ENCODE measurements at regions not wholly inside any gene's neighbourhood (a gene's known extent, or its start where the extent isn't known, plus 50 kb on each side); places are given as distances from the start of the nearest gene placed in this dataset.

DNA sequence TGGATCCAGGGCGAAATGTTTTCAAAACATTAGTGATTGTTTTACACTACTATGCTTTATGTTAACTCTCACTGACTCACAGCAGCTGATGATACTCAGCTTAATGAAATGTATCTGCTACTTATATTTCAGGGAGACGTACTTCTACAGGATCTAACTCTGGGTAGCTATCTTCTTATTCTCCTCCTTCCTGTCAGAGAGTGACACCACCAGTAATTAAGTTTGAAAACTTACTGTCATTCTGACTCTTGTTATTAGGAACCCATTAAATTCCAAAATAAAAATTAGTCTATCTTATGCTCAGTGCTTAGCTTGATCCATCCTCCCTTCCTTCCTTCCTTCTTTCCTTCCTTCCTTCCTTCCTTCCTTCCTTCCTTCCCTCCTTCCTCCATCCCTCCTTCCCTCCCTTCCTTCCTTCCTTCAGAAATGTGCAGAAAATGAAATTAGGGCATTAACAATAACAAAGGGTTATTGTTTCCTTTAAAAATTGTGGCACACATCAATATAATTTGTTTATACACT, 441.1 kb downstream of the MEIS1 start:
- FAIRE-seq: no peak

DNA sequence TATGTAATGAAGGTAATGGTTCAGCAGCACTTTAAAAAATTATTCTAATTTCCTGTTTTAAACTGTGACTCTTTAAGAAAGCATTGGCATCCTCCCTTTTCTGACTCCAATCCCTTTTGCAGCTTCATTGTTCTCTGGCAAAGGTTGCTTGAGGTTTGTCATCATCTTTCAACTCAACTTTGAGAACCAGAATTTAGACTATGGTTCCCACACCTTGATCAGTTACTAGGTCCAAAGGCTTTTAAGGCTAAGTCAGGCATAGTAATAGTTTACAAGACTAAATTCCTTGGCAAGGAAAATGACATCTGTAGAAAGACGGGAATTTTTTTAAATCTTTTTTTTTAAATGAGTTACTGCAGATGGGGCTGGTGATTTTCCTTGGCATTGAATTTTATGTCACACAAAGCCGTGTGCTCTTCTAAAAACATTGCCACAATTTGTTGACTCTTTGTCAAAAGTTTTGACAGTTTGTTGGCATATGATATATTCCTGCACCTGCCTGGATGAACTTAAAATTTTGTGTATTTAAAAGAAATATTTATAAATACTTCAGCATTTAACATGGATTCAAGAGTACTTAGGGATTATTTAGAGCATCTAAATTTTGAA, 451.0 kb downstream of the MEIS1 start:
- DNase-seq (ENCODE audit: insufficient read length, low spot score) (no peak), FAIRE-seq (no peak)

More for the DNA sequence above, 441.1 kb downstream of the MEIS1 start:
- DNase-seq (ENCODE audit: insufficient read length, low spot score): no peak

DNA sequence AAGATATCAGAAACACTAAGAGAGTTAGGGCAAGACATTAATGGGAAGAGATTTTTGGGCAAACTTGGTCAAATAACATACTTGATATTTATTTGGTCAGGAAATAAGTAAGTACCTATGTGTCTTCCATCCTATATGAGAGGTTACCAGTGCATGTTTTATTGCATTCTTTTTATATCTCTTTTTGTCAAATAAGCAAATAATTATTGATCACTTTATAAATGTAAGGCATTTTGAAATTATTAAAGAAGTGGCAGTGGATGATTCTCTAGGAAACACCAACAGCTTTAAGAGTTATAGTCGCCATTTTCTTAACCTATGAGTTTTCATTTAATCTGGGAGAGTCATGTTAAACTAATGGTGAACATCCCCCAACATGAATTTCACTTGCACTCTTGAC, 453.3 kb downstream of the MEIS1 start:
- FAIRE-seq (no peak), DNase-seq (ENCODE audit: insufficient read length, low spot score) (no peak)

DNA sequence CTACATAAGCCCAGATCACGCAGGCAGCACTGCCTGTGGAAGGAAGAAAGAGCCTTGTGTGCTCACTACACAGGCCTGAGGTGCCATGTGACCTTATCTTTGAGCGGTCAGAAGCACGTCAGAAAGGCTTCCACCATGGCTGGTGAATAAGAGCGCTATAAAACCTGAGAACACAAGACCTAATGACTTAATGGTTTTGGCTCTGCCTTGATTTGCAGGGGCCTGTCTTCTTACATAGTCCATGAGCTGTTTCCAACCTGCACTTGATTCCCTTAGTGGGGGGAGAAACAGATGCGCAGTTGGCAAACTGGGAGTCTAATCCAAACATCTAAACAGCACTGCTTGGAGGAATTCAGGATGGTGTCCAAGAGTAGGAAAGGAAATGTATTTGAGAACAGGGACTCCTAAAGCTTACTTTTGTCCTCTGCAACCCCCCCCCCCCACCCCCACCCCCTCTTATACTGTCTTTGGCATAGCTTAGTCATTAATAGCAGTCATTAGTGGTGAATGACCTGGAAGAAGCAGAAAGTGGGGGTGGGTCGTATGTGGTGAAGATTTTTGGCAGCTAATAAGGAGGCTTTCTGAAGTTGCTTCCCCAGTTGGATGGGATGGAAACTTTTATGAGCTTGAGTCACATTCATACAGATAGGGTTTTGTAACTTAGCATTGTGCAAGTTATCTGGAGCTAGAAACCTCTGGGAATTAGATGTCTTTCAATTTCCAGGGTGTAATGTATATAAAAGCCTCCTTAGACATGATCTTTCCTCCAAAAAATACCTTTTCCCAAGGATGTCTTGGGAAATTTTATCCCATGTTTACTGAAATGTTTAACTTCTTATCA, 454.1 kb downstream of the MEIS1 start:
- no peak for DNase-seq (ENCODE audit: insufficient read length, low spot score)
- FAIRE-seq: peak; percentile 42

DNA sequence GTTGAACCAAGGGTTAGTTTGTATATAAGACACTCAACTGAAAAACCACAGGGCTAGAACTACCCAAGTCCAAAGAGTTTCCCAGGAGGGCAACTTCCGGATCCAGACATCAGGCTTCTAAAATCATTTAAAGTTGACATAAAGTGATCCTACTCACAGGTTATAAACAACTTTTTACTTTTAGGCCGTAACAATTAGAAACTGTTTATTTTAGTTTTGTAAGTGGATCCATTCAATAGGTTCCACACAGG, 454.6 kb downstream of the MEIS1 start:
- DNase-seq (ENCODE audit: insufficient read length, low spot score): no peak
- no peak for FAIRE-seq

DNA sequence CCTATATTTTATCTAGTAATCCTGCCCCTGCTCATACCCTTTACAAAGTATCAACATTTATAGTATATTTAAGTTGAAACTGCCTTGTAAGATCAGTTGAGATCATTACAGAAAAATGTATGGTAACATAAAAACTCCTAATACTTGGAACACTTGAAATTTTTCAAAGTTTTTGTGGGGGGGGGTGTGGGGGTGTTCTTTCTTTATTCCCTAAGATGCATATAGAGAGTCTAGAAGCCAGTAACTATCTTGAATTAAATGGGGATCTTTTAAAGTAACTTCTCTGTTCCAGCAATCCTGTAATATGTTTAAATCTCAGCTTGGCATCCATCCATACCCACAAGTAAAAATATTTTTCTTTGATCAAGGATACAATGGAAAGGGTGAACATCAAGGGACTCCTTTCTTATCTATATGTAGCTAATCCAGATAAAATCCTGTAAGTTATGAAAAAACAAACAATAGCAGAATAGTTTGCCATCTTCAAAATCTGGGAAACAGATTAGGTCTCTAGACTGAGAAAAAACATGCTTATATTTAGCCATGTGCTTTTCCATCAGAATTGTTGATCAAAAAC, 455.3 kb downstream of the MEIS1 start:
- FAIRE-seq (no peak), DNase-seq (ENCODE audit: insufficient read length, low spot score) (no peak)

DNA sequence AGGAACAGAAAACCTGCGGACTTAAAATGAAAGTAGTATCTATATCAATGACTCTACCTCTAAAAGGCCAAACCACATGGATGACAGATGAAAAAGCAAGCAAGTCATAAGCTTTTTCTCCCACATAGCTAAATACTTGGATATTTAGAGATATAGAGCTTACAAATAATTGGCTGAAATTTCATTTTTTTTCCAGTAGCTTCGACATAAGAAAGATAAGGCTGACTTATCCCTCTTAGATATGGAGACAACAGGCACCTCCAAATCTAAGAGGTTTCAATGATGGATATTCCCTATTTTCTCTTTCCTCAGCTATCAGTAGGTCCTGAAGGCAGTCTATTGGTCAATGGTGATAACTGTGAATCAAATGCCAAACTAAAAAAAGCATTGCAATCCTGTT, 460.3 kb downstream of the MEIS1 start:
- no peak for FAIRE-seq
- DNase-seq (ENCODE audit: insufficient read length, low spot score): no peak

DNA sequence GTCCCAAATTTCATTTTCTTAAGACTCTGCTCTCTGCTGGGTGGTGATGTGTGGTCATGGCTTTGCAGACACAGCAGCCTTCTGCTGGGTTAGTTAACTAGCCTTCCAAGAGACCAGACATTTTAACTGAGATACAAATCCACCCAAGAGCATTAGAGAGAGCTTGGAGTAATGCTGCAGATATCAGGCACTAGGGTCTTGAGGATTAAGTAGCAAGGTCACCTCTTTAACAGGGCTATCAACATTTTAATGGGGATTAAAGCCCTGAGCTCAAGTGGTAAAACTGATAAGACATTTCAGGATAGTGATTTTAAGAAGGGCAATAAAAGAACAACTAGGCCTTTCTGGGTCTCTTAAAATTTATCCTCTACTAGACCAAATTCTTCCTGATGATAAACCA, 461.2 kb downstream of the MEIS1 start:
- DNase-seq (ENCODE audit: insufficient read length, low spot score): no peak
- FAIRE-seq: no peak

DNA sequence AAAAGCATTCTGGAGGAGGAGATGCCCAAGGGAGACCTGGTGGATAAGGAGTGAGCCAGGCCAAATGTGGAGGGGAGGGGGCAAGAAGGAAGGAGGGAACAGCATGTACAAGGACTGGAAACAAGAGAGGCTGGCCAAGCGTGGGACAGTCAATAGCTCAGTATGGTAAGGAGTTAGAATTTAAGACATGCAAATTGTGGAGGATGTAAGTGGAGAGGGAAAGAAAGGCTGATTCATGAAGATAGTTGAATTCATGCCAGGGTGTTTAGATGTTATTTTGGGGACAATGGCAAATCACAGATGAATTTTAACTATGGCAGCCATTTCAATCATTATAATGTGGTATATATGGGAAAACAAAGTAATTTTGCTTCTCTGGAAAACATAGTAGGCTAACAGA, 462.3 kb downstream of the MEIS1 start:
- FAIRE-seq (no peak), DNase-seq (ENCODE audit: insufficient read length, low spot score) (no peak)

DNA sequence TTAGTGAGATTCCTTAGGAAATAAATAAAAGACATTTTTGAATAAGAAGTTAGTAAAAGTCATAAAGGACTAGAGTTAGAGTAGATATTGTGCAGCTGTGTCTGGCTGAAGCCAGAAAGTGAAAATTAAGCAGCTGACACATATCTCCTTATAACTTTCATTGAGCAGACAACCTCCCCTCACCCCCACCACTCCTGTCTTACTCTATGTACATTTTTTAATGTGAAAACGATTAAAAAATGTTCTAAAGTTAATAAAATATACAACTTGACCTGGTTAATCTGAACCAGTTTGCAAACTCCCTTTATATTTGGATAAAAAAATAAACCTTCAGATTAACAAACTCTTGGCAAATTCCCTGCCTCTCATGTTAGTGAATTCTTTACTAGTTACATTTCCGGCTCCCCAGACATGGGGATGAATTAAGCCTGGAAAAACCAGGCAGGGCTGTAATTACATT, 462.8 kb downstream of the MEIS1 start:
- DNase-seq (ENCODE audit: insufficient read length, low spot score): no peak

DNA sequence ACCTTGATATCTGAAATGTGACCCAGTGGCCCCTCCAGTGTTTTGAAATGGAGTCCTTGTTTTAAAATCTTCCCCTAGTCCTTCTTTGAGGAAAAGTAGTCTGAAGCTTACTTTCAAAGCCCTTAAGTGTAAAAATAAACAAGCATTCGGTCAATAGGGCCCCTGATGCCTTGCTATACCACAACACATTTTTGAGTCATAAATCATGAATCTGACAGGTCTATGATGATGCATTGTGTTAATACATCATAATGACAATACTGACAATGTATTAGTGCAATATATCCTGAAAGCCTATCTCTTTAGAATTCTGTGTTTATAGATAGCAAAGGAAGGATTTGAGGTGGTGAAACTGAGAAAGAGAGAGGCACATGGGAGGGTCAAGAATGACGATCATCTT, 464.2 kb downstream of the MEIS1 start:
- DNase-seq (ENCODE audit: insufficient read length, low spot score) (no peak), FAIRE-seq (no peak)

More for the DNA sequence above, 462.8 kb downstream of the MEIS1 start:
- FAIRE-seq: no peak

DNA sequence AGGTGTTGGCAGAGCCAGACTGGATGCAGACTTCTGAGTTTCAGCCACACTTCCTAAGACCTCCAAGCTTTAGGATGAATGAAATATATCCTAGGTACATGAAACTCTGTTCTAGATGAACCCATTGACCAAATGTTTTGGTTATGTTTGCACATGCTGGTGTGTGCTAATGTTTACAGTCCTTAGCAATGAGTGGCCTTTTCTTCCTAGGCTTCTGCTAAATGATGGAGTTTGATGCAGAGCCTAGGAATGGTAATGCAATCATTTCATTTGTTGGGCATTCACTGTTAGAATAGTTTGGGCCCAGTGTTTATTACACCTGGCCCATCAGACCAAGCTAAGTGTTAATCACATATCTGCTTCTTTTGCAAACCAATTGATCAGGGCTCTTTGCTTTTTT, 464.7 kb downstream of the MEIS1 start:
- FAIRE-seq: no peak
- DNase-seq (ENCODE audit: insufficient read length, low spot score): no peak

DNA sequence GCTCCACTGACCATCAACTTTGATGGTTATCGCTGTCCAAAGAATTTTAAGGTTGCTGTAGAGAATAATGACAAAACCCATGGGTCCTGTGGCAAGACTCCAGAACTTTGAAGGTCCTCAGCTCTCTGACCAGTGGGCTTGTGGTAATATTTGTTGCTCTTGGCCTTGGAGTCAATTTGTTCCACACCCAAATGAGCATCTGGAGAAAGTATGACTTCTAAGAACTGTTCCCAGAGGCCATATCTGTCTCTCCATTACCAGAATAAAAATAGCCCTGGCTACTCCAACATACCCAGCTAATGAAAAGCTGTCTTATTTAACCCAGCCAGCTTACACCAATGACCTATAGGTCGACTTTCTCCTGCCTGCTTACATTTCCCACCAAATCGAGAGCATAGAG, 466.4 kb downstream of the MEIS1 start:
- DNase-seq (ENCODE audit: insufficient read length, low spot score): no peak
- no peak for FAIRE-seq

DNA sequence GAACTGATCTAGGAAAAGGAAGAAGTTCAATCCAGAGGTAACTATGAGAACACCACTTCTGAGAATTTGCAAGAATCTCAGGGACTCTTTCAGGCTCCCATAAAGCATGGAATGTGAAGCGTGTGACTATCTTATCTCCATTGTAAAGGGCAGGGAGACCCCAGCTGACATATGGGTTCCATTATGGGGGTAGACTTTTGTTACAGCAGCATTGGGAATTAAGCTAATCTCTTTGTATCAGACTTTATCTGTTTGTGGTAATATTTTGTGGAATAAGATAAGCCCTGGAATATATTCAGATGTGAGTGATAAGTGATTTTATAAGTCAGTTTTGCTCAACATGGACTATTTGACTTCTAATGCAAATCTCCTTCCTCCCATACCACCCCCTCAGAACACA, 468.3 kb downstream of the MEIS1 start:
- FAIRE-seq: no peak
- no peak for DNase-seq (ENCODE audit: insufficient read length, low spot score)

DNA sequence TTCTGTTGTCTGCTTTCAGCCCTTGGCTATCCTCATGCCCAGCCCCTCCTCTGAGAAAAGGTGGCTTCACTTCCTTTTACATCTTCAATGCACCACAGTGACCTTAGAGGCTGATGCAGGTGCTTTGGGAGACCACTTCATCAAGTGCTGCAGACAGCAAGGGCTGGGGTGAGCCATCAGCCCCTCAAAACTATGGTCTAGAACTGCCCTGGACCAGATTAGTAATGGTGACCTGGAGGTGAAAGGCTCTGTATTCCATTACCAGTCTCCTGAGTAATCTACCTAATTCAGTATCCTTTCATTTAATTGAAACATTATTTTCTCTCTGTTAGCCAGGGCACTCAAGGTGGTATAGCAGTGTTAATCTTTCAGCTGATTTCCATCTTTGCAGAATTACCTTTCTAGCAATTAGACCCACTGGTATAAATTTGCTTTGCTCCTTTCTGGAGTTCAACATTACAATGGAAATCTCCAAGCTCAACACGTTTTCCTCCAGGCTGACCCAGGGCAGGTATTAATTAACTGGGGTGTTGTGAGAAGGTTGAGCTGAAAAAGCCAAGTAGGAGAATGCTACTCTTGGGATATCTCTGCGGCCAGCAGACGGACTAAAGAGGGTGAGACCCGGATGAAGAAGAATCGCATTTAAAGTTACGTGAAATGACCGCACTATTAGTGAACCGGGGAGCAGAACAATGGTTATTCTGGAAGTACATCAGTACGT, 469.0 kb downstream of the MEIS1 start:
- DNase-seq (ENCODE audit: insufficient read length, low spot score) (no peak), FAIRE-seq (no peak)

DNA sequence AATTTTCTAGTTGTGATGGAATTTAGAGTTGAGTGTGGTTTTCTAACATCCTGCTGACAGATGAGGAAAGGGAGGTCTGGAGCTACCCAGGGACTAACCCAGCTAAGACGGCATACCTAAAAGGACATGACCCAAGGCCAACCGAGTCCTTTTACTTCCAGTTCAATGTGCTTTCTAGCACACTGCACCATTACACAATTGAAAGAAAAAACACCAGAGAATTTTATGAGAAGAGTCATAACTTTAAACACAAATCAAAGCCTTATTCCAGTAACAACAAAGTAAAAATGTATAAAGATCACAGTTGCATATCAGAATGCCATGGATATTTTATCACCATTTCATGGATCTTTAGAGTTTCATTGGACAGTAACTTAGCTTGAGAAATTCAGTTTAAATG, 480.3 kb downstream of the MEIS1 start:
- FAIRE-seq: no peak
- DNase-seq (ENCODE audit: insufficient read length, low spot score): no peak

DNA sequence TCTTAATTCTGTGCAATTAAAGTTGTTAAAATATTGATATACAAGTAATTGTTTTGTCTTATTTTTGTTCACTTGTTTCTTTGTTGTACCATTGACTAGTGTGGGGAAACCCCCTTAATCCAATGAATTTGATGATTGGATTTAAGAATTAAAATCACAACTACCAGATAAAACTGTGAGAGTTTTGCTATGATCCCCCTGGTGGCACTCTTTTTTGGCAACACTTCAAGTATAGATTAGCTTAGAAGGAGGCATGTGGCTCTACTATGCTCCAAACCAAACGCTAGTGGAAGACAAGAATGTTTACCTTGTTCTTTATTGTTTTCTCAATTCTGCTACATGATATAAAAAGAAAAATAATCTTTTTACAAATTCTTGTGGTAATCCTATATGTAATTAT, 477.8 kb upstream of the ETAA1 start:
- FAIRE-seq: no peak
- DNase-seq (ENCODE audit: insufficient read length, low spot score): no peak

DNA sequence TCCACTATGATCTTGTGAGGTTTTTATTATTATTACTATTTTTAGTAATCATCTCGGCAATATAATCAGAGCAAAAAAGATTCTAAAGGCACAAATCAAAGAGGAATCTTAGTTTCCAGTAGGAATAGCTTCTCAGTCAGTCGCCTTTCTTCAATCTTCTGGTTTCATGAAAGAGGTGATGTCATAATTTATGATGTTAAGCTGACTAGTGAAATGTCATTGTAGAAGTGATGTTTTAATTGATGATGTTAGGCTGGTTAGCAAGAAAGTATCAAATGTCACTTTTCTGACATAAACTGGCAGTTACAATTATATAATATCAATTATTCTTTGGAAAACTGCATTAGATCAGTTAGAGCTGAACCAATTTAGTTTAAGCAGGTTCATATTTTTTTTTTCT, 476.7 kb upstream of the ETAA1 start:
- no peak for DNase-seq (ENCODE audit: insufficient read length, low spot score)
- no peak for FAIRE-seq

DNA sequence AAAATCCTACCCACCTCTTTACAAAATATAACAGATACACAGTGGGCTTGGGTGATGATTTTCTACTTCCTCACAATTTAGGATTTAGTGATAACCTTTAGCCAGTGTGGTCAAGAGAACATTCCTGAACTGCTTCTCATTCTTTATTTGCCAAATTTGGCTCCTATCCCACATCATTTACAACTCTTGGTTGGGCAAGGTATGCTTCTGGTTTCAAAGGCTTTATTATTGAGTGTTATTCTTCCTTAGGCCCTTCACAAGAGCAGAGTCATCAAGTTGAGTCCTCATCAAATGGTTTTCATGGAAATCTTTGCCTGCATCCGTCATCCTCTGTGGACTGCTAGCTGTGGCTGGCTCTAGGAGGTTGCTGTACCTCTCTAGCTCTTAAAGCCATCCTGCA, 472.0 kb upstream of the ETAA1 start:
- no peak for DNase-seq (ENCODE audit: insufficient read length, low spot score)
- FAIRE-seq: no peak

DNA sequence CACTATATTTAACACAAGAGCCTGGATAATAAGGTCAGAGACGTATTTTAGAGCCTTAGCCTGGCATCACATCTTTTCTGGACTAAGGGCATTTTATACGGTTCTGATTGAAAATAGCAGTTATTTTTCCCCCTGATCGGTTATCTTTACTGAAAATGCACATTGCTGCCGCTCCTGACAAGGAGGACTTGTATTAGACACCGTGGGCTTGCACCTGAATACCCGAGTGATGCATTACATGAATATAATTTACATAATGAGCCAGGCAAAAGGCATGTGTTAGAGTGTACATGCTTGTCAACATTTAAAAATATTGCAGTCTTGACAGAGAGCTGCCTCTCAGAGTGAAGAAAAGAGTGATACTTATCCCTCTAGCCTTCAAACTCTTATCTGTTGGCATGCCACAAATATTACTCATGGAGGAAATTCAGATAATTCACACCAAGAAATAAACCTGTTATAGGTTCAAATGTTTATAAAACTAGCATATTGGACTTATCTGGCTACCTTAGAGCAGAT, 470.5 kb upstream of the ETAA1 start:
- FAIRE-seq (no peak), DNase-seq (ENCODE audit: insufficient read length, low spot score) (no peak)

DNA sequence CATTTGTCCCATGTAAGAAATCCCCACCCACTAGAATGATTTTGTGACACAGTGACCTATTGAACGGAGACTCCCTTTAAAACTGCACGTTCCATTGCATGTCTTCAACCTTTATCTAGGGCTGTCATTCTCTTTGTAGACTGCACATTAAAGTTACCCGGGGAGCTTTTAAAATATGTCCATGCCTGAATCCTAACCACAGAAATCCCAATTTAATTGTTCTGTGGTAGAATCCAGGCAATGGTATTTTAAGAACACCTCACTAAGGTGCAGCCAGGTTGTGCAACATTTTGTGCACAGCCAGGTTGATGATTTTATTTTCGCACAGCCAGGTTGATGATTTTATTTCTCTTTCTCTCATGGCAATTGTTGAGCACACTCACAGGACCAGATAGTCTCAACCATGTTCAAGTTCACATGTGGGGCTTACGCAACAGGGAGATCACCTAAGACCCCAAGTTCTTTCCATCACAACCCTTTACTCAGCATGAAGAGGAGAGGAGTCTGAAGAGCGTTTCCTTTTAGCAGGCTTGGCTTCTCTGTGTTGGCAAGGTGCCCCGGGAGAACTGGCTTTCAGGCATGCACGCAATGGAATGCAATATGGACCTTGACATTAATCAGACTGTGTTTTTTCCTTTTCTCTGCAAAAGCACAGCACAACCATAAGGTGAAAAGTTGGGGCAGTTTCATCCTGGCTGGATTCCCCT, 467.3 kb upstream of the ETAA1 start:
- FAIRE-seq (peak; percentile 40), DNase-seq (ENCODE audit: insufficient read length, low spot score) (peak; percentile 18)
